ENCODE measurements at regions not wholly inside any gene's neighbourhood (a gene's known extent, or its start where the extent isn't known, plus 50 kb on each side); places are given as distances from the start of the nearest gene placed in this dataset.

GRCh38 chr12:118514297-118514696 is 137.9 kb downstream of the SUDS3 start:
- TF ChIP-seq POLR2AphosphoS5 (IDR thresholded peaks at IDR 0.05; ENCODE audit: low read depth, low read length) = no peak
- TF ChIP-seq POLR2A (IDR thresholded peaks at IDR 0.05; ENCODE audit: low read depth, low read length) = no peak
- no peak for TF ChIP-seq TAF1 (IDR thresholded peaks at IDR 0.05; ENCODE audit: low read depth, low read length)

All from GM12891 (cell line).